Endodermal cell (in vitro differentiated cells): ENCODE measurements at regions not wholly inside any gene's neighbourhood (a gene's known extent, or its start where the extent isn't known, plus 50 kb on each side); places are given as distances from the start of the nearest gene placed in this dataset.

Source experiments
- DNase-seq: peaks from one replicate; pipeline ENCODE4 v3.0.0-alpha.2; 2017
- H3K27ac ChIP-seq: 2 replicates; pipeline ENCODE4 v1.5.1; 2013; ENCODE audit warnings: mild to moderate bottlenecking, low read depth, low read length, moderate library complexity
- H3K27me3 ChIP-seq: 2 replicates; pipeline ENCODE4 v1.6.1; 2013; ENCODE audit warnings: mild to moderate bottlenecking, low read length, moderate library complexity; ENCODE audit not compliant: insufficient read depth, control insufficient read depth, poor library complexity, severe bottlenecking
- H3K36me3 ChIP-seq: 2 replicates; pipeline ENCODE4 v1.7.0; 2013; ENCODE audit warnings: mild to moderate bottlenecking, low read length, moderate library complexity; ENCODE audit not compliant: control insufficient read depth, insufficient read depth
- H3K4me1 ChIP-seq: one replicate; pipeline ENCODE4 v1.7.0; 2013; ENCODE audit warnings: low read length; ENCODE audit not compliant: control insufficient read depth, insufficient read depth
- H3K4me3 ChIP-seq: 2 replicates; pipeline ENCODE4 v1.5.1; 2013; ENCODE audit warnings: mild to moderate bottlenecking, low read length, moderate library complexity
- H3K9ac ChIP-seq: 2 replicates; pipeline ENCODE4 v1.6.1; 2013; ENCODE audit warnings: mild to moderate bottlenecking, low read length, moderate library complexity; ENCODE audit not compliant: poor library complexity, severe bottlenecking; ENCODE audit errors: extremely low read depth
- H3K9me3 ChIP-seq: 2 replicates; pipeline ENCODE4 v1.6.1; 2013; ENCODE audit warnings: mild to moderate bottlenecking, low read length, moderate library complexity; ENCODE audit not compliant: control insufficient read depth
- H3K27ac Mint-ChIP-seq: 2 replicates; pipeline ENCODE4 v1.8.0; 2020; ENCODE audit warnings: mixed read lengths
- H3K27me3 Mint-ChIP-seq: 2 replicates; pipeline ENCODE4 v1.8.0; 2021; ENCODE audit warnings: mild to moderate bottlenecking, mixed read lengths; ENCODE audit not compliant: insufficient read depth
- H3K36me3 Mint-ChIP-seq: 2 replicates; pipeline ENCODE4 v1.8.0; 2020; ENCODE audit warnings: low read depth, mixed read lengths
- H3K4me1 Mint-ChIP-seq: 2 replicates; pipeline ENCODE4 v1.8.0; 2020; ENCODE audit warnings: mixed read lengths
- H3K4me3 Mint-ChIP-seq: 2 replicates; pipeline ENCODE4 v1.8.0; 2020; ENCODE audit warnings: mild to moderate bottlenecking, moderate library complexity, mixed read lengths
- H3K9me3 Mint-ChIP-seq: 2 replicates; pipeline ENCODE4 v1.8.0; 2020; ENCODE audit warnings: mild to moderate bottlenecking, mixed read lengths
- CTCF ChIP-seq: fragments of 200-600 bp; sonication (generic); conservative IDR thresholded peaks from 2 replicates; pipeline ENCODE4 v1.5.0; 2021; ENCODE audit warnings: antibody characterized with exemption, mild to moderate bottlenecking
- WGBS, 2 experiments: methylation state at CpG; one replicate each; pipeline versions ENCODE4 v1.1.5 to v1.1.7; 2013; ENCODE audit warnings: missing lambda C conversion rate in 2 of 2, mixed read lengths in 1 of 2; ENCODE audit not compliant: insufficient coverage in 1 of 2, insufficient read length in 1 of 2; 5-methylcytosine and 5-hydroxymethylcytosine counted together

GRCh38 chr3:1533763-1534162 is 440.9 kb downstream of the CNTN6 start:
- Histone ChIP-seq H3K9ac (no peak overlapping the region), H3K4me1 (no peaks in the 10 kb centered on the region), H3K27me3 (no peaks in the 10 kb centered on the region), H3K36me3 (no peaks in the 10 kb centered on the region), H3K4me3 (no peak overlapping the region), H3K9me3 (peaks cover 45% of the 10 kb centered on the region), H3K27ac (no peak overlapping the region)
- no peak overlapping the region for H3K4me3 Mint-ChIP-seq
- no peak for TF ChIP-seq CTCF
- H3K27ac Mint-ChIP-seq: no peak overlapping the region
- peaks cover 26% of the 10 kb centered on the region for H3K9me3 Mint-ChIP-seq
- DNase-seq: no peak
- WGBS, 2 experiments: 87 to 100% methylated on average over 1 to 2 of the region's 2 CpGs
- H3K4me1 Mint-ChIP-seq: peaks cover 4% of the 10 kb centered on the region
- no peaks in the 10 kb centered on the region for H3K36me3 Mint-ChIP-seq
- H3K27me3 Mint-ChIP-seq: no peaks in the 10 kb centered on the region

- Mint-ChIP-seq H3K27ac (no peak overlapping the region), H3K9me3 (peaks cover 26% of the 10 kb centered on the region), H3K4me1 (peaks cover 4% of the 10 kb centered on the region), H3K36me3 (no peaks in the 10 kb centered on the region), H3K4me3 (no peak overlapping the region), H3K27me3 (no peaks in the 10 kb centered on the region)
- no peak overlapping the region for H3K4me3 ChIP-seq
- peaks cover 45% of the 10 kb centered on the region for H3K9me3 ChIP-seq
- no peaks in the 10 kb centered on the region for H3K27me3 ChIP-seq
- no peaks in the 10 kb centered on the region for H3K4me1 ChIP-seq
- TF ChIP-seq CTCF: no peak
- H3K9ac ChIP-seq: no peak overlapping the region
- no peaks in the 10 kb centered on the region for H3K36me3 ChIP-seq
- WGBS, 2 experiments: 86 to 92% methylated on average over 2 to 3 of the region's 3 CpGs
- no peak for DNase-seq
- H3K27ac ChIP-seq: no peak overlapping the region
Observed at GRCh38 chr3:1534252-1534651, 441.4 kb downstream of the CNTN6 start.

GRCh38 chr3:1535361-1535760 is 442.5 kb downstream of the CNTN6 start:
- H3K4me1 Mint-ChIP-seq: peaks cover 4% of the 10 kb centered on the region
- no peak for TF ChIP-seq CTCF
- 75 to 90% methylated on average over 1 of the region's 1 CpG for WGBS, 2 experiments
- H3K27ac ChIP-seq: no peak overlapping the region
- H3K9ac ChIP-seq: no peak overlapping the region
- no peak overlapping the region for H3K4me3 Mint-ChIP-seq
- H3K27me3 Mint-ChIP-seq: no peaks in the 10 kb centered on the region
- H3K27ac Mint-ChIP-seq: no peak overlapping the region
- H3K9me3 Mint-ChIP-seq: peaks cover 26% of the 10 kb centered on the region
- no peaks in the 10 kb centered on the region for H3K36me3 ChIP-seq
- H3K4me3 ChIP-seq: no peak overlapping the region
- H3K4me1 ChIP-seq: no peaks in the 10 kb centered on the region
- H3K9me3 ChIP-seq: peaks cover 45% of the 10 kb centered on the region
- H3K27me3 ChIP-seq: no peaks in the 10 kb centered on the region
- no peak for DNase-seq
- H3K36me3 Mint-ChIP-seq: no peaks in the 10 kb centered on the region
